GM18517 (cell line): ENCODE measurements at regions not wholly inside any gene's neighbourhood (a gene's known extent, or its start where the extent isn't known, plus 50 kb on each side); places are given as distances from the start of the nearest gene placed in this dataset.

Experiments
- ATAC-seq: cut with Tn5 transposase; IDR thresholded peaks from one replicate; pipeline ENCODE4 v1.9.1; 2021; ENCODE audit warnings: mild to moderate bottlenecking, moderate library complexity; ENCODE audit not compliant: unreplicated experiment

DNA sequence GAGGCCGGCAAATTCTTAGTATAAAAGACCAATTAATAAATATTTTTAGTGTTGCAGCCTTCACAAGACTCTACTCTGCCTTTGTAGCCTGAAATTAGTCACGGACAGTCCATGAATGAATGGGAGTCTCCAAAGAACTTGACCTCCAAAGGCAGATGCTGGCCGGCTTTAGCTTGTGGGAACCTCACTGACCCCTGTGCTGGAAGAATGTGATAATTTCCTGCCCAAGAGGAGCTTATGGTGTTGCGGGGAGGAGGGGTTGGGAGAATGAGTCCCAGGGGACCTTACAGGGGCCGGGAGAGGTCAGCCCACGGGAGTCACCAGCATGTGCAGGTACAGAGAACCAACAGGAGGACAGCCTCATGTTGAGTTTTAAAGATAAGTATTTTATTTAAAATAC is 143.1 kb downstream of the IRX2 start:
- ATAC-seq = no peak

DNA sequence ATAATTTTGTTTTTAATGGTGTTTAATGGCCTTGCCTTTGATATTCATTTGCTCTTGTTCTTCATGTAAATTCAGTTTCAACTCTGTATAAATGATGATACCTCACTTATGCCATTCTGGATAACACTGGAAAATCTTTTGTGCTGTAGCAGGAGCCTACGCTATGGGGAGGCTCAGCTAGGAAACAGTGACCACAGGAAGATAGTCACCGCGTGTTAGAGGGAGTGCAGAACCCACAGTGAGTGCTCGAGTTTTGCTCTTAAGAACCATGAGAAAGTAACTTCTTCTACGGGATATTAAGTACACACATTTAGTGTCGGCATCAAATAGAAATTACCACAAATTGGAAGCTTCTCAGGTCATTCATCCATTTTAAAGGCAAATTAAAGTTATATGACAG is 143.9 kb downstream of the IRX2 start:
- ATAC-seq = no peak

DNA sequence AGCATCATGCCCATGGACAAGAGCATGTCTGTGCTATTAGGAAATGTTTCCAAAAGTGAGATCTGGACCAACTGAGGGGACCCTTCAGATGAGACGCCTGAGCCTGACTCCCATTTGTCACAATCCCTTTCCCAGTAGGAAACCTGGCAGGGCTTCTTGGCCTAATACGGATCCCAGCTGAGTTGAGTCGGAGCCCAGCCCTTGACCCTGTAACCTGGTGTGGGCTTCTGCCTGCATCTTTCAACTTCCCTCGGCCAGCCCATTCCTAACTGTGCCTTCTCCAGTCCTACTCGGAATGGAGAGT is 148.3 kb downstream of the IRX2 start:
- no peak for ATAC-seq

DNA sequence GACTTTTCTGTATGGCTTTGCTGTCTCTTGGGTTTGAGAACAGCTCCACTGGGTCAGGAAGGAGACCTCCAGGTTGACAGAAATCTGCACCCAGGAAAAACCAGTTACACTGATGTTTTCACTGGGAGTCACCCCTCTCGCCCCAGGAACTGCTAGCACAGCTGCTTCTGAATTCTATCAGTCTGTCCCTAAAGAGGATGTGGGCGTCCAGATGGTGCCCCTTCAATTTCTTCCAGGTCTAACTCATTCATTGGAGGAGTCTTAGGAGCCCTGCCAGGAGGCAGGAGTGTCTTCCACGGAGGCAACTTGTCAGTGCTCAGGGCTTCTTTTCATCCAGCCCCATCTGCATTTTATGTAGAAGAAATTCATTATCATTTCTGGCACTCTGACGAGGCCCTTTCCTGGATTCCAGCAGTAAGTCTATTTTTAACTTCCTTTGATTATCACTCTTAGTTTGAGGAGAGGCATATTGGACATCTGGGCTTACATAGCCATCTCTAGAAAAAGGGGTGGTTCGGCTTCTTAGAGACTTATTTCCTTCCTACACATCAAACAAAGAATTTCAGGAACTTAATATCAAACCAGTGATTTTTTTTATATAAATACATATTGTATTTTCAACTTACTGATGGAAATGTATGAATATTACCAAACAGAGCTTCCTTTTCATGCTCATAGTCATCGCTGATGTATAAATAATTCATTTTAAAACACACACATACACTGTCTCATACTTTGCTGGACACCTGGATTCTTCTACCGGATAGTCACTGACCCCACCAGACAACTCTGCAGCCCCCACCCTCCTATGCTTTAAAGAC is 148.8 kb downstream of the IRX2 start:
- ATAC-seq = no peak

DNA sequence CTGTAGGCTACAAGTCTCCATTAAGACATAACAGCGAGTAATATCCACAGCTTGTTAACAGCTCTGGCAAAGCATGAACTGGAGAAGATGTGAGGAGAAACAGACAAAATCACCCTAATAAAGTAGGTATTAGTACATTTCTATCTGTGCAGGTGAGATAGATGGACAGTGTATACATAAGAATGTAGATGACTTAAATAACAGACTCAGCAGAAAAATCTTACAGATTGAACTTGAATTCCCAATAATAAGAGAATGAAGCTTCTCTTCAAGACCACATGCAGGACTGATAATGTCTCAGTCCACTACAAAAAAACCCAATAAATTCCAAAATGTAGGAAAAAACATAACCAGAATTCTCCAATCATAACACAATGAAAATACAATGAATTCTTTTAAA is 153.0 kb downstream of the IRX2 start:
- ATAC-seq = no peak

DNA sequence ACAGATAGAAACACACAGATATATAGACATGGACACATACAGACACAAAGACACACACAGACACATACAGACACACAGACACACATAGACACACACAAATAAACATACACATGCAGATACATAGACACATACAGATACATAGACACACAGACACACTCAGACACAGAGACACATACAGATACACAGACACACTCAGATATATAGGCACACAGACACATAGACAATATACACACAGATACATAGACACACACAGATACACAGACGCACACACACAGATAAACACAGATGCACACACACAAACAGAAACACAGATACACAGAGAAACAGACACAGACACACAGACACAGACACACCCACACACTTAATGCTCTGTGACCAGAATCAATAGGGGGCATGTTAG is 156.8 kb downstream of the IRX2 start:
- ATAC-seq = no peak

DNA sequence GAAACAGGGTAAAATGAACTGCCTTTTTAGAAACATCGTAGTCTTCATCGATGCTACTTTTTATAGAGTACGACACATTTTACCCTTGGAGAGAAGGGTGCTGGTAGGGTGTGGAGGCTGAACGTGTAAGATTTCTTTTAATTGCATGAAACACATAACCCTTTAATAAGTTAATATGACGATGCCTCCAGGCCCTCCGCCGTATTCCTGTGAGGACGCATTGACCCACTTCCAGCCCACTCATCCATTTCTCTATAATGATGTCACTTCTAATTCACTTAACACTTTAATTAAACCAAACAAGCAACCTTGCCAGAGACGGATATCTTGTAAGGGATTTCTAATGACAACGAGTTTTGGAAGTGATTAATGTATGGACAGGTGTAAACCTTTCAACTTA is 158.7 kb downstream of the IRX2 start:
- ATAC-seq = no peak

DNA sequence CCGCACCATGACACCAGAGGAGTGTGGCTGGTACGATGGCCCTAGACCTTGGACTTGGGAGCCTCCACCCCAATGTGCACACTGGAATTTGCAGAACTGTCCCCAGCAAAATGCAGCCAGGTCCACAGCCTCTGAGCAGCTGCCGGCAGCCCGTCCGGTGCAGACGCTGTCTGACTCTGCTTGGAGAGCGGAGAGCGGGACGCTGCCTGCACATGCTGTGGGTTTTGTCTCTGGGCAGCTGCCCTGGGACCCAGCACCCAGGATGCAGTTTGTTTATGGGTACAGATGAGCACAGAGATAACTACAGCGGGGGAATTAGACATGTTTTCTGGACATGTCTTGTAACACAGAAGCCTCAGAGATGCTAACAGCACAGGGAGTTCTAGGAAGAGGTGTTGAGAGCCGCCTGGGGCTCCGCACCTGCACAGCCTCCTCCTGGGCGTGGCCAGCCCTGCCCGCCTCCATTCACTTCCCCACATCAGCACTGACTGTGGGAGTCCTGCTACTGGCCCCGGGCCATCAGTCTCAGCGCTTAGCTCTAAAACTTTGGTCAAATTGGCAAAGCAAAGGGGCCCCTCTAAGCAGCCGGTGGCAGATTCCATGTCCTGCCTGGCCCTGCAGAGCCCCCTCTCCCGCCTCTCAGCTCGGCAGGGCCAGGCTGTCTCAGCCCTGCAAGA is 159.6 kb downstream of the IRX2 start:
- no peak for ATAC-seq

DNA sequence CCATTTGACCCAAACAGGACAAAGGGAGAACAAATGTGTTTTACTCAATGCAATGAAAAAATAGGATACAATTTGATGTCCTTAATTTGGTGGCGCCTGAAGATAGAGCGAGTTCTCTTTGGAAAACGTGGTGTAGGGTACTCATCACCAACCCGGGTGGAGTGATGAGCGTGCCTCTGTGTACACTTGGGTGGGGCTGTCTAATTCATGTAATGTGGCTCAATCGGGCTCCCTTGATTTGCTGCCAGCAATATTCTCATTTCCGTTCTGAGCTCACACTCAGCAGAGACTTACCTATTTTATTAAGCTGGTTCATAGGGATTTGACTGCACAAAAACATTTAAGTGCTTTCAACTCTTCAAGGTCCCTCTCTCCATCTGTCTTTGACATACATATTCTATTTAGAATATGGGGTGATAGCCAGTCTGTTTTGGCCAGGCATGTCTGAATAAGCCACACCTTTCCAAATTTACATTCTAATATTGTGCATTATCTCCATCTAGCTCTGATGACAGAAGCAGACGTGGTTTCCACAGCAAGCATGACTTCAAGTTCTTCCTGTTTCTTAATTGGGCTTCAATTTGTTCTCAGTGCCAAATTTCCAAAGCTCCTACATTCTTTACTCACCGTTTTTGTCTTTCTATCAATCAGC is 162.5 kb downstream of the IRX2 start:
- ATAC-seq = no peak

DNA sequence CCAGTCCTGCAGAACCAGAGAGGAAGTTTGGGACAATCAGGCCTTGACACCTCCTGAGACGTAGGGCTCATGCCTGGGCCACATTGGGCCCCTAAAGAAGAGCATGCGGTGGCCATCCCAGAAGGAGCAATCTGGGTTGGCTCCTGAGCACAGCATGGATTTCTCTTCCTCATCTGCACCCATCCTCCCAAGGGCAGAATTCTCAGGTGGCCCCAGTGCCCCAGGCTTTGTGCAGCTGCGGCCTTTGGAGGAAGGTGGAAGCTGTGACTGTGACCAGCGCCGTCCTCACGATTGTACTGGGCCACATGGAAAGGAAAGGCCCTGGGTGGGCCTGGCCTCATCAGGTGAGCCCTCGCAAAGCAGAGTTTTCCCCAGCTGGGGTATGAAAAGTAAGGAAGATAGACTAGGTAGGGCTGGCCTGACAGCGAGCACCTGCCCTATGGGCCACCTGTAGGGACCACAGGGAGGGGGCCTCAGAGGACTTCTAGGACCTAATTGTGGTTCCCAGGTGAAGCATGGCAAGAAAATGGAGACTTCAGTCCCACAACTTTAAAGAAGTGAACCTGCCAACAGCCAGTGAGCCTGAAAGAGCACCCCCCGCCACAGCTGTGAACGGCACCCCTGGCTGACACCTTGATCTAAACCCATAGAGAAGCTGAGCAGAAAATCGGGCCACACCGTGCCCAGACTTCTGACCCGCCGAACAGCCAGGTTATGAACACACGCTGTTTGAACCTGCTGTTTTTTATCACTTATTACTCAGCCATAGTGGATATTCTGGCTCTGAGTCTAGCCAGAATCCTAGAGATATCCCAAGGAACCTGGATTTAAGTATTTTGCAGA is 164.1 kb downstream of the IRX2 start:
- no peak for ATAC-seq

DNA sequence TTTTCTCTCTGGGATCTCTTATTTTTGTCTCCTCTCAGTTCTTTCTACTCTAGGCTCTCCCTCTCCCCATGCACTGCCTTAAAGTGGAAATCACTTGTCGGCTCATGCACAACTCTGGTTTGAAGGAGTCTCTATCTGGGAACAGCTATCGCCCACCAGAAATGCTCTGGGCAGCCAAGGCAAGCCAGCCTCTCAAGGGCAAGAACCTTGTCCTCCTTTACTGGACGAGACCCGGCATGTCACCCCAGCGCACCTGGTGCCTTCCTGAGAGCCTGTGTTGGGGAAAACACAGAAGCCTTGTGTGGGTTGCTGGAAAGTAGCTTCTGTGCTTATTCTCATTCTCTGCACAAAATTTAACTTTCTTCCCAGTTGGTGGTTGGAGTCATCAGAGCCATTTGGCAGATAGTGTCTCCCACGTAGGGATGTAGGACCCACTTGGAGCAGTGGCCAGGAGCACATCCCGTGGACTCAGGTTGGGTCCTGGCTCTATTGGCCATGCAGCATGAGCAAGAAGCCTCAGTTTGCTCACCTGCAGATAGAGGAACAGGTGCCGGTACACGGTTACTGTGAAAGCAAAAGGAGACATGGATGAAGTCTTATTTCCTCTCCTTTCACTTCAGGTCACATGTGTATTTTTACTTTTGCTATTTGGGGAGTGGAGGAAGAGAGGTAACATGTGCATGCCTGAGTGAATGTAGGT is 165.3 kb downstream of the IRX2 start:
- no peak for ATAC-seq

DNA sequence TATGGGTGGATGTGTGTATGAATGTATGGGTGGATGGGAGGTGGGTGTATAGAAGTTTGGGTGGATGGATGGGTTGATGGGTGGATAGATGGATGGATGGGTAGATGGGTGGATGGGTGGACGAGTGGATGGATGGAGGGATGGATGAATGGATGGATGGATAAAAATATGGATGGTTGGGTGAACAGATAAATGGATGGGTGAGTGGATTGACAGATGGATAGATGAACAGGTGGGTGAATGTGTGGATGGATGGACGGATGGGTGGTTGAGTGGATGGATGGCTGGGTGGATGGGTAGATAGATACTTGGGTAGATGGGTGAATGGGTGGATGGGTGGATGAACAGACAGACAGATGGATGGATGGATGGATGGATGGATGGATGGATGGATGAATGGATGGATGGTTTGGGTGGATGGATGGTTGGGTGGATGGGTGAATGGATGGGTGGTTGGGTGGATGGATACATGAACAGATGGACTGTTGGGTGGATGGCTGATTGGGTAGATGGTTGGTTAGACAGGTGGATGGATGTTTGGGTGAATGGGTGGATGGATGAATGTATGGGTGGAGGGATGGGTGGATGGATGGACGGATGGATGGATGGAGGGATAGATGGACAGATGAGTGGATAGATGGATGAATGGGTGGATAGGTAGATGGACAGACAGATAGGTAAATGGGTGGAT is 166.8 kb downstream of the IRX2 start:
- no peak for ATAC-seq

DNA sequence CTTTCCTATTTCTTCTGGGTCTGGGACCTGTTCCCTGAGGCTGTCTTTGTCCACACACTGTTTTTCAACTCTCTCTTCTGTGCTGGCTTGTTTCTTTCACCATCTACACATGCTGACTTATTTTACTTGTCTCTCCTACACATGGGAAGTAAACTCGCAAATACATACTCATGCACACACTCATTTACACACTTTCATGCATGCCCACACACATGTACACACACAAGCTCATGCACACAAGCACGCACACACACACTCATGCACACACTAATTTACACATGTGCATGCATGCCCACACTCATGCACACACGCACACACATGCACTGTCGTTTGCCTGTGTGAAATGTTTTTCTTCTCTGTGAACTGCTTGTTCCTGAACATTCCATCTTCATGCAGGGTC is 169.0 kb downstream of the IRX2 start:
- no peak for ATAC-seq

DNA sequence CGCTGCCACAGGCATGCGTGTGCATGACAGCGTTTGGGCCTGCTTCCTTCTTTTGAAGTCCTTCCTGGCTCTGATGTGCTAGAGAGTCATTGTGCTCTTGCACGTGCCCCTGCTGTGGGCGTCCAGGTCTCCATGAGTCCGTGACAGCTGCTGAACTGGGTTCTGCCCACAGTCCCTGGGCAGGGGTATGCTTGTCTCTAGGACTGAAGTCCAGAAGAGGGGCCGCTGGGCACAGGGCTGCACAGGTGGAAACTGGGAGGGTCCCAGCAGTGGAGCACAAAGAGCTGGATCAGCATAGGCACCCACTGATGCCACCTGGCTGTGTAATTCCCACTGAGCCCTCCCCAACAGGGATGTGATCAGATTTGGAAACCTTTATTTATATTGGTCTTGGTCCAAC is 169.4 kb downstream of the IRX2 start:
- ATAC-seq = no peak

DNA sequence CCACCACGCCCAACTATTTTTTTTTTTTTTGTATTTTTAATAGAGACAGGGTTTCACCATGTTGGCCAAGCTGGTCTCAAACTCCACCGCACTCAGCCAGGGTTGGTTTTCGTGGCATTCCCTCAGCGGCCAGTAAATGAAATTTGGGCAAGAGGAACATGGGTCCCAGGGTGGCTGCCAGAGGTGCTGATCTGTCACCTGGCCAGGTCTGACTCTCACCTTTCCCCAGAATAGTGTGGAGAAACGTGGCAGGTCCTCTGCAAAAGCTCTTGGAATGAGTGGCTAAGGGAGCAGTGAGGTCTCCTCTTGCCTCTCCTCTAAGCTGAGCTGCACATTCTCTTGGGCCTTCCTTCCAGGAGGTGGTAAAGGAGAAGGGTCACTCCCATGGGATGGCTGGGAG is 170.1 kb downstream of the IRX2 start:
- ATAC-seq = no peak

DNA sequence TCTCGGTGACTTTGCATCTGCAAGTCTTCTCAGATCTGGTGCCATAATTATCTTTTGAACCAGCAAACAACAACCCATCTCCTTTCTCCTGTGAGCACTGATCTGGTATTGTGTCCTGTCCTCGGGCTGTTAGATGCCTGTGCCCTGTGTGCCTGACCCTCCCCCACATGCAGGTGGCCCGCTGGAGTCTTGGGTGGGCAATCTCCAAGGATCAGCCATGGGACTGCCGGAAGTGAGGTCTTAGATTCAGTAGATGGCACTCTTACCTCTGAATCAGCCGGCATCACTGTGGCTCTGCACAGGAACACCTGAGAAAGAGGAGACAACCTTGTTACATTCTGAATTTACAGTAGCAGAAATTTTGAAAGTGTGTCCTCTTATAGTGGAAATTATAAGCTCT is 172.4 kb downstream of the IRX2 start:
- no peak for ATAC-seq

DNA sequence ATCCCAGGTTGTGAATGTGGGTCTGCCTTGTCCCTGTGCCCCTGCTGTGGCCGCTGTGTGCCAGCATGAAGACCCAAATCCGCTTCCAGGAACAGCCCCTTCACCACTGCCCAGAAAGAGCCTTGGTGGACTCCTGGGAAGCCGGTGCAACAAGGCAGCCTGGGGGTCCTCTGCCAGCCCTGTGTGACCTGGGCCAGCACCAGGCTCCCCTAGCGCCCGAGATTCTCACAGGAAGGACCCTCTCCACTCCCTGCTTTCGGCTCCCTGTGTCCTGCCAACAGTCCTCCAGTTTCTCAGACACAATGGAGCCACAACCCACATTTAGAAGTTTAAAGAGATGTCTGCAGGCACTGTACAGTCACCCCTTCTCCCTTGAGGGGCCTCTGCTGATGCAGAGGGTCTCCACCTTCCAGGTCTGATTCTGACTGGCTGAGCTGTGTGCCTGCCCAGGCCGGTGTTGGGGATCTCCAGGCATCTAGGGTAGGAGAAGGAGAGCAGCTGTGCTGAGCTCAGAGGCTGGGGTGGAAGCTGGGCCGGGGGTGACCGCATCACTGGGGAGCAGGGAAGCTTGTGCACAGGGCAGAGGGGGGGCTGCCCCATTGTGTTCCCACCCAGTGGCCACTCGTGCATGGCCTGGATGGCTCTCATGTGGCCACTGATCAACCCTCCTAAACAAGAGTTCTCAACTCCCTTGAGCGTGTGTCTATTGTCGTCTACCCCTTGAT is 174.0 kb downstream of the IRX2 start:
- ATAC-seq = no peak

DNA sequence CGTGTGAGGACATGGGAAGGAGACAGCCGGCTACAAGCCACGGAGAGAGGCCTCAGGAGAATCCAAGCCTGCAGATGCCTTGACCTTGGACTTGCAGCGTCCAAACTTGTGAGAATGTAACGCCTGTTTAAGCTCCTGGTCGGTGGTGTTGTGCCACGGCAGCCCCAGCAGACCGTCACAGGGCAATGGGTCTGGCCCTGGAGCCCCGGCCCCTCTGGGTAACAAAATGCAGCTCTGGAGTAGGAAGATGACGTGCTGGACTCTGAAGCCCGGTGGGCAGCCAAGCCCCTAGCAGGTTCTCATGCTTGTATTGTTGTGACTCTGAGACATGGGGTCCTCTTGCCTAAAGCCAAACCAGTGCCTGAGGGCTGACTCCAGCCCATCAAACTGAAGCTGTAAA is 174.7 kb downstream of the IRX2 start:
- ATAC-seq = no peak

DNA sequence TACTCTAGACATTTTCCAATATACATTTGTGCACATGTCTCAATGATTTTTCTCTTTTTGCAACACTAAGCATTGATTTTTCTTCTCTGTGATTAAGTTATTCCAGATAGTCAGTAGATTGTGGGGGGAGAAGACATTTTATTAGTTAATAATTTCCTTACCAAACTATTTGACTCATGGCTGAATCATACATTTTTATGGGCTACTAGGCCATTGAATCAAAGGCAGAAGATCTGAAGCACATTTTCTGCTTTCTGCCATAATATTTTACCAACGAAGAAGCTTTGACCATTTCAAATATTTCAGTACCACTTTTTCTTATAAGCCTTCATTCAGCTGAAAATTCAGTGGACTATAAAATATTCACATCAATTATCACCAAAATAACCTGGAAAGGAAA is 175.6 kb downstream of the IRX2 start:
- no peak for ATAC-seq

DNA sequence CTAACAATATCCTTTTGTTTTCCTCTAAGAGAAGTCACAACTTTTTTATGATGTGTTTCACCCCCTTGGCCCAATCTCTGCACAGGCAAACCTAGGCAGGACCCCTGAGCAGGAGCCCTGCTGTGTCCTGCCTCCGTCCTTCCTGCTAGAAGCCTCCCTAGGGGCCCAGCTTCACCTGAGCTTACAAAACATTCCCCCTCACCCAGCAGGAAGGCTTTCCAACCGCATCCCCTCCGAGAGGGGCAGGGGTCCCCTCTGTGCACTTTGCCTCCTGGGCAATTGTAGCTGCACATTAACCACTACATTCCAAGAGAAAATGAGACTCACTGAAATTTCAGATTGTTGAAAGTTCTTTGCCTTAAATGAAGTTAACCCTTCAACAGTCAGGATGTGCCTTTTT is 176.2 kb downstream of the IRX2 start:
- ATAC-seq = no peak
